Astrocyte (in vitro differentiated cells and primary cell): ENCODE measurements at regions not wholly inside any gene's neighbourhood (a gene's known extent, or its start where the extent isn't known, plus 50 kb on each side); places are given as distances from the start of the nearest gene placed in this dataset.

ENCODE experiments used
- DNase-seq: peaks from one replicate; pipeline ENCODE4 v3.0.0-alpha.2; 2010; ENCODE audit warnings: low read depth
- FAIRE-seq: peaks from 2 replicates; lab custom pipeline; 2011; peaks lifted over from hg19 to GRCh38; lab: Jason Lieb, UNC
- H2AFZ ChIP-seq: 2 replicates; pipeline ENCODE4 v1.6.0; 2012; ENCODE audit warnings: low read depth, low read length, inconsistent platforms
- H3K27ac ChIP-seq: 2 replicates; pipeline ENCODE4 v1.5.1; 2011; ENCODE audit warnings: low read depth, low read length, inconsistent platforms
- H3K27me3 ChIP-seq: 2 replicates; pipeline ENCODE4 v1.6.0; 2011; ENCODE audit warnings: low read length, inconsistent platforms; ENCODE audit not compliant: insufficient read depth
- H3K36me3 ChIP-seq: 2 replicates; pipeline ENCODE4 v1.5.1; 2011; ENCODE audit warnings: low read length, inconsistent platforms; ENCODE audit not compliant: insufficient read depth
- H3K4me1 ChIP-seq: 2 replicates; pipeline ENCODE4 v1.5.1; 2011; ENCODE audit warnings: low read length, inconsistent platforms; ENCODE audit not compliant: insufficient read depth
- H3K4me2 ChIP-seq: 2 replicates; pipeline ENCODE4 v1.6.0; 2012; ENCODE audit warnings: low read length, inconsistent platforms
- H3K4me3 ChIP-seq: 2 replicates; pipeline ENCODE4 v1.5.1; 2011; ENCODE audit warnings: low read depth, mild to moderate bottlenecking, low read length, inconsistent platforms; ENCODE audit not compliant: insufficient read depth
- H3K79me2 ChIP-seq: 2 replicates; pipeline ENCODE4 v1.6.0; 2012; ENCODE audit warnings: mild to moderate bottlenecking, low read length, inconsistent platforms; ENCODE audit not compliant: insufficient read depth
- H3K9ac ChIP-seq: 2 replicates; pipeline ENCODE4 v1.6.0; 2012; ENCODE audit warnings: mild to moderate bottlenecking, low read length, inconsistent platforms
- H3K9me3 ChIP-seq: 2 replicates; pipeline ENCODE4 v1.5.1; 2012; ENCODE audit warnings: low read depth, mild to moderate bottlenecking, low read length, inconsistent platforms; ENCODE audit not compliant: insufficient read depth
- H4K20me1 ChIP-seq: 2 replicates; pipeline ENCODE4 v1.6.0; 2012; ENCODE audit warnings: low read length, inconsistent platforms; ENCODE audit not compliant: insufficient read depth
- H3K27ac Mint-ChIP-seq: one replicate; pipeline ENCODE4 v1.8.0; 2021; ENCODE audit warnings: mild to moderate bottlenecking, mixed read lengths; ENCODE audit not compliant: unreplicated experiment
- H3K27me3 Mint-ChIP-seq: one replicate; pipeline ENCODE4 v1.8.0; 2021; ENCODE audit warnings: low read depth, mixed read lengths; ENCODE audit not compliant: unreplicated experiment
- H3K36me3 Mint-ChIP-seq: one replicate; pipeline ENCODE4 v1.8.0; 2021; ENCODE audit warnings: low read depth, mixed read lengths; ENCODE audit not compliant: unreplicated experiment
- H3K4me1 Mint-ChIP-seq: one replicate; pipeline ENCODE4 v1.8.0; 2021; ENCODE audit warnings: low read depth, mixed read lengths; ENCODE audit not compliant: unreplicated experiment
- H3K4me3 Mint-ChIP-seq: one replicate; pipeline ENCODE4 v1.8.0; 2021; ENCODE audit warnings: mild to moderate bottlenecking, moderate library complexity, mixed read lengths; ENCODE audit not compliant: unreplicated experiment
- H3K9me3 Mint-ChIP-seq: one replicate; pipeline ENCODE4 v1.8.0; 2021; ENCODE audit warnings: mild to moderate bottlenecking, mixed read lengths; ENCODE audit not compliant: unreplicated experiment
- CTCF ChIP-seq: IDR thresholded peaks from 2 replicates; pipeline ENCODE4 v1.5.1; 2011; ENCODE audit warnings: low read depth, mild to moderate bottlenecking, inconsistent platforms, low read length, moderate library complexity; ENCODE audit not compliant: insufficient read depth
- EZH2 ChIP-seq: IDR thresholded peaks from 2 replicates; pipeline ENCODE4 v1.6.1; 2012; ENCODE audit warnings: mild to moderate bottlenecking, low read length, inconsistent platforms; ENCODE audit not compliant: insufficient read depth

- Histone ChIP-seq H3K9ac (no peak overlapping the region), H3K9me3 (no peaks in the 10 kb centered on the region), H3K79me2 (no peaks in the 10 kb centered on the region), H2AFZ (no peak overlapping the region), H3K27ac (no peak overlapping the region), H3K36me3 (no peaks in the 10 kb centered on the region), H3K4me1 (no peaks in the 10 kb centered on the region), H3K4me2 (no peak overlapping the region), H3K4me3 (no peak overlapping the region), H4K20me1 (no peaks in the 10 kb centered on the region), H3K27me3 (no peaks in the 10 kb centered on the region)
- peaks cover 10% of the 10 kb centered on the region for H3K4me1 Mint-ChIP-seq
- H3K27ac Mint-ChIP-seq = no peak overlapping the region
- H3K36me3 Mint-ChIP-seq = no peaks in the 10 kb centered on the region
- H3K4me3 Mint-ChIP-seq = no peak overlapping the region
- TF ChIP-seq CTCF (no peak), EZH2 (no peak)
- no peak for FAIRE-seq
- peaks cover 3% of the 10 kb centered on the region for H3K9me3 Mint-ChIP-seq
- H3K27me3 Mint-ChIP-seq = no peaks in the 10 kb centered on the region
- DNase-seq = peak; percentile 18
These were observed 78.2 kb upstream of the MAP3K1 start for GRCh38 chr5:56737002-56737621.

- Histone ChIP-seq H3K9me3 (no peaks in the 10 kb centered on the region), H3K36me3 (no peaks in the 10 kb centered on the region), H3K79me2 (no peaks in the 10 kb centered on the region), H3K27me3 (no peaks in the 10 kb centered on the region), H3K4me3 (no peak overlapping the region), H3K4me1 (no peaks in the 10 kb centered on the region), H4K20me1 (no peaks in the 10 kb centered on the region), H3K9ac (no peak overlapping the region), H3K4me2 (no peak overlapping the region), H3K27ac (no peak overlapping the region), H2AFZ (no peak overlapping the region)
- Mint-ChIP-seq H3K27me3 (no peaks in the 10 kb centered on the region), H3K36me3 (no peaks in the 10 kb centered on the region), H3K27ac (no peak overlapping the region), H3K9me3 (peaks cover 4% of the 10 kb centered on the region), H3K4me3 (no peak overlapping the region), H3K4me1 (peaks cover 10% of the 10 kb centered on the region)
- TF ChIP-seq CTCF (no peak), EZH2 (no peak)
- FAIRE-seq (no peak), DNase-seq (no peak)
These were observed 79.3 kb upstream of the MAP3K1 start for GRCh38 chr5:56735849-56736641.
